Activated CD8-positive, alpha-beta memory T cell treated with anti-CD3 and anti-CD28 coated beads for 36 hours (primary cell): ENCODE measurements at regions not wholly inside any gene's neighbourhood (a gene's known extent, or its start where the extent isn't known, plus 50 kb on each side); places are given as distances from the start of the nearest gene placed in this dataset.
"Not testable (repeated sequence)": the region's sequence is repeated elsewhere in the genome, so short reads cannot be mapped to it uniquely, and the experiment has no call there.

ENCODE experiments used
- CTCF ChIA-PET: fragments of 350-600 bp; sonication (Branson Sonifier 250); formaldehyde crosslinking; loops from one replicate; lab custom pipeline; 2021; ENCODE audit warnings: antibody characterized with exemption; lab: Charles Lee
- POLR2A ChIA-PET: fragments of 350-600 bp; sonication (Branson Sonifier 250); formaldehyde crosslinking; loops from one replicate; lab custom pipeline; 2021; ENCODE audit warnings: antibody characterized with exemption; lab: Charles Lee

DNA sequence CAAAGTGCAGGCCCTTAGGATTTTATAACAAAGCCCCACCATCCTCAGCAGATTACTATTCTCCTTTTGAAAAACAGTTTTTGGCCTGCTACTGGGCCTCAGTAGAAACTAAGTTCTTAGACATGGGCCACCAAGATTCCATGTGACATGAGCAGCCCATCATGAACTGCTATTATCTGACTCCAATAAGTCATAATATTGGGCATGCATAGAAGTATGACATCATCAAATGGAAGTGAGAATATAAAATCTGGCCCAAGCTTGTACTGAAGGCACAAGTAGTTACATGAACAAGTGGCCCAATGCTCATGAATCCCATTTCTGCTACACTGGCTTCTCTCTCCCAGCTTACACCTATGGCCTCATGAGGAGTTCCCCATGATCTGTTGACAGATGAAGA lies 404.8 kb downstream of the EPHA5 start:
- POLR2A ChIA-PET = no interaction called here
- CTCF ChIA-PET = no interaction called here

DNA sequence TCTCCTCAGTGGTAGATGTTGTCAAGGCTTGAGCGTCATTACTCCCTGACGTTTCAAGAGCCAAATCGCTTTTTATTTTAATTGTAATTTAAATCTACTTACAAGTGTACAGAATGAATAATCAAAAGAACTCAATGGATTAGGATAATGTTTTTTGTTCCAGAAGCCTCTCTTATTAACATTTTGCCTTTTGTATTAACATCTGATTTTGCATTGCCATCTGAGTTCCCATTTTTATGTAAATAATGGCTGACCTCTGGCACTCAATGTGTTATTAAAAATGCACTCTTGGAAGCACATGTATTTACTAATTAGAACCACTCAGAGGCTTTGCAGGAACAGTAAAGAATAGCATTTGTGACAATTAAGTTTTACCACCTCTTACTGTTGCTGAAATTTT lies 411.0 kb downstream of the EPHA5 start:
- ChIA-PET CTCF (no interaction called here), POLR2A (no interaction called here)

DNA sequence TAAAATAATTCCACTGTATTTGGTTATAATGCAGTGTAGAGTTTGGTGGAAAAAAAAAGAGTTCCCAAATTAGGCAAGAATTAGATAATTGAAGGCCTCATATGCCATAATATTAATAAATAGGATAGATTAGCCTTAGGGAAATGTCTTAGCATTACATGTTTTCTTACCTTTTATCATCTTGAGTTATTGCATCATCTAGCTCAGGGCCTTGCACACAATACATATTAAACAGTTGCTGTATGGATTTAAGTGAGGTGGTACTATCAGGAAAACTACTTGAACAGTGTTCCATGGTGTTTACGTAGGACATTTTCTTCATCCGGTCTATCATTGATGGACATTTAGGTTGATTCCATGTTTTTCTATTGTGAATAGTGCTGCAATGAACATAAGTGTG lies 419.4 kb downstream of the EPHA5 start:
- POLR2A ChIA-PET = no interaction called here

DNA sequence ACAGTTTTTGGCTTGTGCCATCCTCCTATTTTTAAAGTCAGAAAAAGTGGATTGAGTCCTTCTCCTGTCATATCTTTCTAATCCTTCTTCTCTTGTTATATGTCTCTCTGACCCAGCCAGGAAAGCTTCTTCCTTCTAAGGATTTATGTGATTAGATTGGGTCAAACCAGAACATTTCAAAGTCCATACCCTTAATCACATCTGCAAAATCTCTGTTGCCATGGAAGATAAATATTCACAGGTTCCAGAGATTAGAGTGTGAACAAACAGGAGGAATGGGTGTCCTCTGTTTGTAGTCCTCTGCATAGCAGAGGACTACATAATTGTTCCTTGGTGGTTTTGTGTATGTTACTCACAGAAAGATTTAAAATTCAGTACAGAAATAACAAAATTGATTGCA lies 421.2 kb downstream of the EPHA5 start:
- ChIA-PET CTCF (no interaction called here), POLR2A (no interaction called here)

More for the DNA sequence above, 419.4 kb downstream of the EPHA5 start:
- CTCF ChIA-PET = no interaction called here

DNA sequence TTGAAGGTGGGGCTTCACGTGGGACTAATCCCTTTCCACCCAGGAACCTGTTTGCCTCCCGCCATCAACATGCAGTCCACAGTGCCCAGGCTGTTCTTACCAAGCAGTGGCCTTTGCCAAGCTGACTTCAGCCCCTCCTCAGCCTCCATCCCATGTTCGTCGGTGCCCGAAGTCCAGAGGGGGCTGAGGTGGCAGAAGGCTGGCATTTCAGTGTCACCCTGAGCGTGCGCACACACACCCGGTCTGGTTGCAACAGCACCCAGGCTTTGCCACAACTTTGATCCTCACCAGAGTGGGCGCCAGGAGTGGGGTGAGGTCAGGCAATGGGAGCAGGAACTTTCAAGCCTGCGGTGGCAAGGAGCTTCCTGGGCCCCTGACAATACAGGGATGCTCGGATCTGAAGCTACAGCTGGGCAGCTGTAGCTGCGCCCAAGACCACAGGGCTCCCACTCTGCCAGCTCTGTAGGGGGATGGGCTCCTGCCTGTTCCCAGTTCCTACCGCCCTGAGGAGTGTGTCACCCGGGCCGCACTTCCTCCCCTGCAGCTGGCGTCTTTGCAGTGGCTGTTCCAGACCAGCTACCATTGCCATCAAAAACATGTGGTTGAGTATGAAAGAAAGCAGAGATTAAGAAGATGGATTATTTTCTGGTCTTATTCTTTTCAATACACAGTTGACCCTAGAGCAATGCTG lies 428.0 kb downstream of the EPHA5 start:
- ChIA-PET POLR2A (no interaction called here), CTCF (no interaction called here)

DNA sequence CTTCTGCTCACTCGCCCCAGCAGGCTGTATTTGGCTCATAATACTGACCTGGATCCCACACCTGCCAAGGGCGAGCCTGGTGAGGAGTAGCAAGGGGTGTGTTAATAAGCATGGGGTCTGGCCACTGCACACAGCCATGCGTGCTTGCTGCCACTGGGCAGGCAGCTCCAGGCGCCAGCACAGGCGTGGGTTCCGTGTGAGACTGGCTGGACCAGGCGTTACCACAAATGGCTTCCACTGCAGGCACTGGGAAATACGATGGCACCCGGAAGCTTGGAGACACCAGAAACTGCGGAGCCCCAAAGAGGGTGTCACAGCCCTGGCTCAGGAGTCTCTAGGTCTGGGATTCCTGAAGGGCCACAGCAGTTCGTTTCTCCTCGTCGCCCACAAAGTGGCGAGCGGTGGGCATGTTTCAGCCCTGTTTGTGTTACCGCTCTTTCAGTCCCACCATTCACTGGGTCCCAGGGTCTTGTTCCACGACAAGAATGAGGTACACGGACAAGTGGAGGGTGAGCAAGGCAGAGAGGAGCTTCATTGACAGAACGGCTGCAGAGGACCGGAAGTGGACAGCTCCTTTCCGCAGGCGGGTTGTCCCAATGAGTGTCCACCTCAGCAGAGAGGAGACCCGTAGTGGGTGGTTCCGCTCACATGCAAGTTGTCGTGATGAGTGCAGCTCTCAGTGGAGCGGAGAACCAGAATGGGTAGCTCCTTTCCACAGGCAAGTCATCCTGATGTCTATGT lies 428.9 kb downstream of the EPHA5 start:
- CTCF ChIA-PET = no interaction called here
- POLR2A ChIA-PET = no interaction called here

DNA sequence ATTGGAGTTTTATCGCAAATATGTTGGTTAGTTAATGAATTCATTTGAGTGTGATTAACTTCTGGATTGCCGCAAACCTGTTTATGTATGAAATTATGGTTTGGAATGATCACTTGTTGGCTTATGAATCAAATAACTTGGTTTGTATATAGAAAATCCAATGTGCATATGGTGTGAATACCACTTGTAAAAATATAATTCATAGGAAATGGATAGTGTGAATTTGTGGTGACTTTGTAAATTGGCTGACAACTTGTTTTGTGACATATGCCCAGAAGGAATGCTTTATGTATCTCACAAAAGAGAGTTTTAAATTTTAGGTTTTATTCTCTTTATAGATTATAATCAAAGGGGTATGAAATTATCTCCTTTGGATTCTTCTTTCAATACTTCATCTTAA lies 436.2 kb downstream of the EPHA5 start:
- ChIA-PET CTCF (no interaction called here), POLR2A (no interaction called here)

DNA sequence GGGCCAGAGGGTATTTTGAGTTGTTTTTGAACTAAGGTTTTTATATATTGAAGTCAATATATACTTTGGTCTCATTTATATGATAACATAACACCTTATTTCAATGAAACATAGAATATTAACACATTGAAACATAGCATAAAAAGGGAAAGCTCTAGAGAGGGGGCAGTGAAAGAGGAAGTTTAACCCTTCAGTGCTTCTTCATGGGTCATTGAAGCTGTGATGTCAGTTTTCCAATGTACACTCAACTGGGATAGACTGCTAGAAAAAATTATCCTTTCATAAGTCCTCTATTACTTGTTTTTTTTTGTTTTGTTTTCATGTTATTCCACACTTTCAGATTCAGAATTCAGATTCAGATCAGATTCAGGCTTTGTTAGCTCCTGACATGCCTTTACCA lies 442.7 kb downstream of the EPHA5 start:
- ChIA-PET CTCF (no interaction called here), POLR2A (no interaction called here)

DNA sequence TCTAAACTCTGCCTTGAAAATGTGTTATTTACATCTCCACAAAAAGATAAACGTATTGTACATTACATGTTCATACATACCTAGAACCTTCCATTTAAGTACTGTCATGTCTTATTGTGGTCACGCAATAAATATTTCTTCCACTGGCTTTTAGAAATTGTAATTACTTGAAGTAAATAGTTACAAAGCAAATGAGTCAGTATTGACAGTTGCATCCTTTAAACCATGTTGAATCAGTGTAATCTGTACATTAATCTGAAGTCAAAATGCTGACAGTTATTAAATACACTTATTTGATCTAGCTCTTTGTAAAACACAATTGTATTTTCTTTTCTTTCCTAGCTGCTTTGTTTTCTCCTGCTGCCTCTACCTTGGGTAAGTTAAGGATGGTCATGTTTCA lies 446.7 kb downstream of the EPHA5 start:
- CTCF ChIA-PET = no interaction called here
- POLR2A ChIA-PET = no interaction called here

DNA sequence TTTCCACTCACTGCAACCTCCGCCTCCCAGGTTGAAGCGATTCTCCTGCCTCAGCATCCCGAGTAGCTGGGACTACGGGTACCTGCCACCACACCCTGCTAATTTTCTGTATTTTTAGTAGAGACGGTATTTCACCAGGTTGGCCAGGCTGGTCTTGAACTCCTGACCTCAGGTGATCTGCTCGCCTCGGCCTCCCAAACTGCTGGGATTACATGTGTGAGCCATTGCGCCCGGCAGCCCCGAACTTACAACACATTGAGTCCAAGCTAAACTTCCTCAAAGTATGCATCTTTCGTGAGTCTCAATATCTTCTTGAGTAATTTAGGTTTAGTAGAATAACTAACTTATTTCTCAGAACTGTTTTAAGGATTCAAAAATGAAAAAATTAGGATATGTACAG lies 447.2 kb downstream of the EPHA5 start:
- CTCF ChIA-PET, POLR2A ChIA-PET: not testable (repeated sequence)

DNA sequence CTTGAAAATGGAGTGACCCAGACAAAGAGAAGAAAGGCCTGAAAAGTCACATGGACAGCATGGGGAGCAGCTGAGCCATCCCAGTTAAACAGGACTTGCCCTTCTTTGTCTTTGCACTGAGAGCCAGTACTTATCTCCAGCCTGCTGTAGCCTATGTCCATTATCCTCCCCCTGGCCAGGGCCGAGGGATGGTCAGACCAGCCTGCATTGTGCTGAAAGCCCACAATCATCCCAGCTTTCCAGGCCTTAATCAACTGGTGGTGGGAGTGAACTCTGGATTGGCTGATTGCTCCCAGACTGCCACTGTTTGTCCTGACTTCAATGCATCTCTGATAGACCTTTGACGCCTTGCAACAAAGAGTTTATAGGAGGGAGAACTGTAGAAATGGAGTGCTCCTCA lies 453.1 kb downstream of the EPHA5 start:
- CTCF ChIA-PET = no interaction called here
- POLR2A ChIA-PET = no interaction called here

DNA sequence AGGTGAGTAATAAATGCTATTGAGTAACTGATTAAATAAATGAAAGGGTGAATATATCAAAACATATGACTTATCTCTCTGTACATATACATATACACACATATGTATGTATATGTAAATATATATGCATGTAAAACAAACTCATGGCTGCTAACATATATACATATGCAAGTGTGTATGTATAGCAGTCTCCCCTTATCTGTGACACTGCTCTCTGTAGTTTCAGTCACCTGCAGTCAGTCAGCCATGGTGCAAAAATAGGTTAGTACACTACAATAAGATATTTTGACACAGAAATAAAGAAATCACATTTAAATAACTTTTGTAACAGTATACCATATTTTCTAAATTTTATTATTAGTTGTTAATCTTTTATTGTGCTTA lies 467.4 kb downstream of the EPHA5 start:
- CTCF ChIA-PET = no interaction called here

DNA sequence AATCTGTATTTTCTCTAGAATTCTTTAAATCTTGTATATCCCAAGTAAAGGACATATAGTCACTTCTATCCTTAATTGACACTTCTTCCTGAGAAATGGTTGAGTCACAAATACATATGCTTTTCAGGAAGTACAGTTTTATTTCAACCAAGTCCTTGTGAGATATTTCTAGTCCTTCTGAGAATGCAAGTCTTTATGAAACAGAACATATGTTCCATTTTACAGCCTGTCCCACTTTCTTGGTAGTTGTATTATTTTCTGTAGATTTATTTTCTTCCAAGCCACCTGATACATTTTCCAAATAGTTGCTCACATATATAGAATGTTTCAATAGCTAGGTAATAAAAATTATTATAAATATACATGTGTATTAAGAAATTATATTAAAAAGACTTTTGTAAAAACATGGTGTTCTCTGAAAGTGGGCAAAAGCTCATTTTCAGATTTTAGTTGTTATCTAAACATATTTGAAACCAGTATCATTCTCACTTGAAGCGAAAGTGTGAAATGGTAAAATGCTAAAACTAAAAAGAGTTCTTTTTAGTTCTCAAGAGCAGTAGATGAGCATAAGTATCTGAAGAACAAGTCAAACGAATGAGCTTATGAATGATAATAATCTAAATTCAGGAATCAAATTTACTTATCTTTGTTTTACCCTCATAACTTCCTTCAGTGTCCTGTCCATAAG lies 468.0 kb downstream of the EPHA5 start:
- POLR2A ChIA-PET = no interaction called here
- CTCF ChIA-PET = no interaction called here

More for the DNA sequence above, 467.4 kb downstream of the EPHA5 start:
- POLR2A ChIA-PET = no interaction called here

DNA sequence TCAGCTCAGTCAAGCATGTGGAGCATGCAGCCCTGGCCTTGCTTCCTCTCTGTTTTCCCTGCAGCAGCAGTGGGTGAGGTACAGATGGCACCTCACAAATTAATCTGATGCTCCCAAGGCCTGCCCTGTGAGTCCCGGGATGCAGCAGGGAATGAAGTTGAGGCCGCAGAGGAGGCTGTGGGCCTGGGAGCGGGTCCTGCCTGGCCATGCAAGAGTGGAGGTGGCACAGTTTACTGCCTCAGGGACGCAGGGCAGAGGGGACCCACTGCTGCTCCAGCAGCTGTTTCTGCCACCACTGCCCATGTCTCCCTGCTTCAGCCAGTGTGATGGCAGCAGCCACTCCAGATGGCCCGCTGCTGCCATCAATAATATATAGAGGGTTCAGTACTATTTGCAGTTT lies 474.6 kb downstream of the EPHA5 start:
- ChIA-PET POLR2A (no interaction called here), CTCF (no interaction called here)

DNA sequence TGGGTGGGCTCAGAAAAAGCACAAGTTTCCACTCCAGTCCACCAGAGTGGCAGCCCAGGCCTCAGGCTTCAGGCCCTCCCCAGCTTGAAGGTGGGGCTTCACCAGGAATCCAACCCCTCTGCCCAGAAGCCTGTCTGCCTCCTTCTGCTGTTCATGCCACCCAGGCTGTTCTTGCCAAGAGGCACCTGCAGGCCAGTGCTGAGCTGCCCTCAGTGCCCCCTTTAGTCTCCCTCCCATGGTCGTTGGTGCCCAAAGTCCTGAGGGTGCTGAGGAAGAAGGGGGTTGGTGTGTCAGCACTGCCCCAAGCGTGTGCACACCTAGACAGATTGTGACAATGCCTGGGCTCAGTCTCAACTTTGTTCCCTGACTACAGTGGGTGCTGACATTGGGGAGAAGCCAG lies 475.3 kb downstream of the EPHA5 start:
- ChIA-PET POLR2A (no interaction called here), CTCF (no interaction called here)

DNA sequence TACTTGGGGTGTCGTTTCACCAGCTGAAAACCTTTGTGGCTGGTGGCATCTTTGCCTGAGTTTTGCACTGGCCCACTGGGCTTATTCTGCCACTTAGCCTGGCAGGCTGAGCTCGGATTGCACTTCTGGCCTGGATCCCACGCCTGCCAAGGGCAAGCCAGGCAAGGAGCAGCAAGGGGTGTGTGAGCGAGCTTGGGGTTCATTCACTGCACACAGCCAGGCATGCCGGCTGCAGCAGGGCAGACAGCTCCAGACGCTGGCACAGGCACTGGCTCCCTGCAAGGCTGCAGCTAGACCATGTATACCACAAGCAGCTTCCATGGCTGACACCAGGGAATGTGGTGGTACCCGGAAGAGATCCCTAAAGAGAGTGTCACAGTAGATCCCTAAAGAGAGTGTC lies 476.3 kb downstream of the EPHA5 start:
- POLR2A ChIA-PET = no interaction called here

DNA sequence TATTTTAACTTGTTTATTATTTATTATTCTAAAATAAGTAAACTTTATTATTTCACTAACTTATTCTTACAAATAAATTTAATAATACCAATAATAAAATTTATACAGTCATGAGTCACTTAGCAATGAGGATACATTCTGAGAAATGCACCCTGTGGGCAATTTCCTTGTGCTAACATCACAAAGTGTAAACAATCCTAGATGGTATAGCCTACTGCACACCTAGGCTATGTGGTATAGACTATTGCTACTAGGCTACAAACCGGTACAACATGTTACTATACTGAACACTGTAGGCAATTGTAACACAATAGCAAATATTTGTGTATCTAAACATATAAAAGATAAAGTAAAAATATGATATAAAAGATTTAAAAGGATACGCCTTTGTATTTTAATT lies 479.5 kb downstream of the EPHA5 start:
- POLR2A ChIA-PET = no interaction called here
- CTCF ChIA-PET = no interaction called here

More for the DNA sequence above, 476.3 kb downstream of the EPHA5 start:
- CTCF ChIA-PET = no interaction called here

DNA sequence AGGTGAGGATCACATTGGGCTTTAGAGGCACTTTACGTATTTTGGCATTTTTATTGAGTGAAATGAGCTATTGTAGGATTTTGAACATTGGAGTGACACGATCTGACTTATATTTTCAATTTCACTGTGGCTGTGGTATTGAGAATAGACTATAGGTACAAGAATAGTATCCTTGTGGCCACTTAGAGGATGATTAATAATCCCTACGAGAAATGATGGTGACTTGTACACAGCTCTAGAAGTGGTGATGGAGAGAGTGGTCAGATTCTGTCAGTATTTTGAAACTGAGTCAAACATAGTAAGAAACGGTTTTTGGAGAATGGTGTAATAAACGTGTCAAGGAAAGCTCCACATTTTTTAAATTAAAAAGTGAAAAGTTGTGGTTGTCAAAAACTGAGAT lies 494.7 kb downstream of the EPHA5 start:
- POLR2A ChIA-PET = no interaction called here
- CTCF ChIA-PET = no interaction called here

DNA sequence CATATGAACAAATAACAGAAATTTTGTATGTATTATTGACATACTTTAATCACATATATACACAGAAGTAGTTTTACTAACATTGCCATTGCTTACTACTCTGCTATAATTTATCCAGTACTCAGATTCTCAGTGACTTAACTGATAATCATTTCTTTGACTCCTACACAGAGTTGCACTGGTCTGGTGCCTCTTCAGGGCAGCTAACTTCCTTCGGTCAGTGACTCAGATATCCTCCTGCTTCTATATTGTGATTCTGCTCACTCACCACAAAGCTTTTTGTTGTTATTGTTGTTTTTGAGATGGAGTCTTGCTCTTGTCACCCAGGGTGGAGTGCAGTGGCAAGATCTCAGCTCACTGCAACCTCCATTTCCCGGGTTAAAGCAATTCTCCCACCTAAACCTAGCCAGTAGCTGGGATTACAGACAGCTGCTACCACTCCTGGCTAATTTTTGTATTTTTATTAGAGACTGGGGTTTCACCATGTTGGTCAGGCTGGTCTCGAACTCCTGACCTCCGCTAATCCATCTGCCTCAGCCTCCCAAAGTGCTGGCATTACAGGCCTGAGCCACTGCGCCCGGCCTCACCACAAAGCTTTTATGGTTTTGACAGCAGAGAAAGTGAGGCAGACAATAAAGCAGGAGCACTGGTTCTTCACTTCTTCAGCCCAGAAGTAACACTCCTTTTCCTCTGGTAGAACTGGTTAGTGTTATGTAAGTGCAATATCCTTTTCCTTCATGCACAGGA lies 499.3 kb downstream of the EPHA5 start:
- ChIA-PET POLR2A (no interaction called here), CTCF (no interaction called here)

DNA sequence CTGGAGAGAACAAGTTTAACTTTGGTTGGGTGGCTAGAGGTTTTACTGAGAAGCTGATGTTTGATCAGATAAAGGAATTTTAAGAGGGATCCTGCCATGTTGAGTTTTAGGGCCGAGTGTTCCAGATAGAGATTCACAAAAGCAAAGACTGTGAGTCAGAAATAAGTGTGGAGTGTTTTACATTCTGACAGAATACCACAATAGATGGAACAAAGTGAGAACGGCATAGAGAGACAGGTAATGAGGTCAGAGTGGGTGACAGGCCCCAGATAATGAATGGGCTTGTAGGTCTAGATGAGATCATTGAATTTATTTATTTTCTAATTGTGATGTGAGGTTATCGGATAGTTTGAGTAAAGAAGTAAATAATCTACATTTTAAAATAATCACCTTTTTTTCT lies 502.6 kb downstream of the EPHA5 start:
- POLR2A ChIA-PET = no interaction called here
- CTCF ChIA-PET = no interaction called here
